Caco-2 (cell line): ENCODE measurements at regions not wholly inside any gene's neighbourhood (a gene's known extent, or its start where the extent isn't known, plus 50 kb on each side); places are given as distances from the start of the nearest gene placed in this dataset.

Experiments
- BruUV-seq: library from RNA; stranded (reverse); fragments of 400-500 nt; replicated peaks from 2 replicates; lab custom pipeline; 2021; lab: Mats Ljungman, UMichigan
- CTCF ChIA-PET: fragments of 300-600 bp; sonication (Branson Sonifier 250); formaldehyde crosslinking; loops from one replicate; lab custom pipeline; 2022; ENCODE audit warnings: antibody characterized with exemption; lab: Charles Lee
- POLR2A ChIA-PET: fragments of 300-600 bp; sonication (Branson Sonifier 250); formaldehyde crosslinking; loops from one replicate; lab custom pipeline; 2022; ENCODE audit warnings: antibody characterized with exemption; lab: Charles Lee
- DNase-seq, 2 experiments: peaks; one replicate each; pipeline versions ENCODE4 v3.0.0 to v3.0.0-alpha.2; 2020 to 2022
- H3K27me3 ChIP-seq: replicated peaks from 2 replicates; pipeline ENCODE4 v1.6.0; 2011; ENCODE audit warnings: low read length; ENCODE audit not compliant: control insufficient read depth, insufficient read depth
- H3K36me3 ChIP-seq: 2 replicates; pipeline ENCODE4 v1.5.1; 2011; ENCODE audit warnings: low read length; ENCODE audit not compliant: control insufficient read depth, insufficient read depth
- H3K4me1 ChIP-seq: fragments of 250-450 bp; sonication (Bioruptor Pico); 2 replicates; pipeline ENCODE4 v1.5.1; 2020; ENCODE audit warnings: mild to moderate bottlenecking
- H3K4me3 ChIP-seq: 2 replicates; pipeline ENCODE4 v1.5.1; 2011; ENCODE audit warnings: low read depth, mild to moderate bottlenecking, control low read depth, low read length
- H3K9me3 ChIP-seq: fragments of 250-450 bp; sonication (Bioruptor Pico); 2 replicates; pipeline ENCODE4 v1.5.1; 2020; ENCODE audit warnings: mild to moderate bottlenecking, moderate library complexity
- H3K27ac Mint-ChIP-seq: one replicate; pipeline ENCODE4 v1.8.0; 2022; ENCODE audit warnings: mixed read lengths; ENCODE audit not compliant: unreplicated experiment
- H3K27me3 Mint-ChIP-seq: one replicate; pipeline ENCODE4 v1.8.0; 2022; ENCODE audit warnings: mixed read lengths; ENCODE audit not compliant: insufficient read depth, unreplicated experiment
- H3K36me3 Mint-ChIP-seq: one replicate; pipeline ENCODE4 v1.8.0; 2022; ENCODE audit warnings: mild to moderate bottlenecking, mixed read lengths; ENCODE audit not compliant: insufficient read depth, unreplicated experiment
- H3K4me1 Mint-ChIP-seq: one replicate; pipeline ENCODE4 v1.8.0; 2022; ENCODE audit warnings: low read depth, mixed read lengths; ENCODE audit not compliant: unreplicated experiment
- H3K4me3 Mint-ChIP-seq: one replicate; pipeline ENCODE4 v1.8.0; 2022; ENCODE audit warnings: mild to moderate bottlenecking, moderate library complexity, mixed read lengths; ENCODE audit not compliant: unreplicated experiment
- H3K9me3 Mint-ChIP-seq: one replicate; pipeline ENCODE4 v1.8.0; 2022; ENCODE audit warnings: mixed read lengths; ENCODE audit not compliant: unreplicated experiment
- CTCF ChIP-seq, 2 experiments: fragments of 200-600 bp in 1 of 2; IDR thresholded peaks; 1 replicate in 1 of 2; 2 replicates in 1 of 2; pipeline versions ENCODE4 v1.5.1 to v1.8.0; 2011 to 2022; ENCODE audit warnings: antibody characterized with exemption in 1 of 2, control low read depth in 1 of 2, inconsistent platforms in 1 of 2, low read depth in 1 of 2, low read length in 1 of 2, mild to moderate bottlenecking in 1 of 2, moderate library complexity in 1 of 2; ENCODE audit not compliant: insufficient read depth in 1 of 2, severe bottlenecking in 1 of 2, unreplicated experiment in 1 of 2
- intact Hi-C: fragments of 100-400 bp; cut with micrococcal nuclease; formaldehyde crosslinking; loops from one replicate; pipeline ENCODE4 v1.10.0; 2022; ENCODE audit not compliant: unreplicated experiment

GRCh38 chr10:129004398-129004797 is 462.6 kb upstream of the MGMT start:
- no peak overlapping the region for H3K4me3 Mint-ChIP-seq
- ChIA-PET POLR2A (no interaction called here), CTCF (no interaction called here)
- peaks cover 17% of the 10 kb centered on the region for H3K27me3 Mint-ChIP-seq
- H3K4me3 ChIP-seq: no peak overlapping the region
- intact Hi-C loops: no loop called here
- H3K4me1 Mint-ChIP-seq: no peaks in the 10 kb centered on the region
- H3K27me3 ChIP-seq: no peaks in the 10 kb centered on the region
- H3K9me3 Mint-ChIP-seq: peaks cover 8% of the 10 kb centered on the region
- no peak overlapping the region for H3K27ac Mint-ChIP-seq
- no peaks in the 10 kb centered on the region for H3K36me3 ChIP-seq
- DNase-seq: no peak
- no peaks in the 10 kb centered on the region for H3K9me3 ChIP-seq
- H3K4me1 ChIP-seq: no peaks in the 10 kb centered on the region
- no TSS peak for BruUV-seq
- no peaks in the 10 kb centered on the region for H3K36me3 Mint-ChIP-seq
- no peak for TF ChIP-seq CTCF (IDR thresholded peaks at IDR 0.05; ENCODE audit: insufficient read depth in 1 of 2, low read depth in 1 of 2, low read length in 1 of 2, severe bottlenecking in 1 of 2, unreplicated experiment in 1 of 2)

GRCh38 chr10:129005080-129005479 is 462.0 kb upstream of the MGMT start:
- no peak overlapping the region for H3K27ac Mint-ChIP-seq
- no peak for DNase-seq
- no peak overlapping the region for H3K4me3 Mint-ChIP-seq
- H3K9me3 Mint-ChIP-seq: peaks cover 13% of the 10 kb centered on the region
- CTCF ChIA-PET: no interaction called here
- H3K27me3 ChIP-seq: no peaks in the 10 kb centered on the region
- POLR2A ChIA-PET: no interaction called here
- no TSS peak for BruUV-seq
- no peaks in the 10 kb centered on the region for H3K4me1 ChIP-seq
- TF ChIP-seq CTCF (IDR thresholded peaks at IDR 0.05; ENCODE audit: insufficient read depth in 1 of 2, low read depth in 1 of 2, low read length in 1 of 2, severe bottlenecking in 1 of 2, unreplicated experiment in 1 of 2): no peak
- H3K9me3 ChIP-seq: no peaks in the 10 kb centered on the region
- intact Hi-C loops: no loop called here
- no peak overlapping the region for H3K4me3 ChIP-seq
- no peaks in the 10 kb centered on the region for H3K36me3 ChIP-seq
- no peaks in the 10 kb centered on the region for H3K36me3 Mint-ChIP-seq
- H3K4me1 Mint-ChIP-seq: no peaks in the 10 kb centered on the region
- peaks cover 17% of the 10 kb centered on the region for H3K27me3 Mint-ChIP-seq

- intact Hi-C loops: no loop called here
- Mint-ChIP-seq H3K27me3 (peaks cover 14% of the 10 kb centered on the region), H3K4me1 (no peaks in the 10 kb centered on the region), H3K9me3 (peaks cover 13% of the 10 kb centered on the region), H3K36me3 (no peaks in the 10 kb centered on the region), H3K27ac (no peak overlapping the region), H3K4me3 (no peak overlapping the region)
- ChIA-PET POLR2A (no interaction called here), CTCF (interaction anchor here (0.6 kb wide), 1 partner anchor 818 kb away, joined by 5 read pairs; no protein-coding TSS in a partner anchor)
- DNase-seq: no peak
- no peak for TF ChIP-seq CTCF (IDR thresholded peaks at IDR 0.05; ENCODE audit: insufficient read depth in 1 of 2, low read depth in 1 of 2, low read length in 1 of 2, severe bottlenecking in 1 of 2, unreplicated experiment in 1 of 2)
- Histone ChIP-seq H3K4me3 (no peak overlapping the region), H3K9me3 (no peaks in the 10 kb centered on the region), H3K27me3 (no peaks in the 10 kb centered on the region), H3K4me1 (no peaks in the 10 kb centered on the region), H3K36me3 (no peaks in the 10 kb centered on the region)
- no TSS peak for BruUV-seq
These were observed 461.2 kb upstream of the MGMT start for GRCh38 chr10:129005804-129006203.
